Islet of Langerhans (tissue), 1 donor: ENCODE measurements at regions not wholly inside any gene's neighbourhood (a gene's known extent, or its start where the extent isn't known, plus 50 kb on each side); places are given as distances from the start of the nearest gene placed in this dataset.

ENCODE experiments used
- FAIRE-seq: peaks from one replicate; lab custom pipeline; 2011; peaks lifted over from hg19 to GRCh38; lab: Jason Lieb, UNC

GRCh38 chr9:86687788-86688187 lies 259.5 kb downstream of the GAS1 start:
- FAIRE-seq, result no peak

GRCh38 chr9:86685556-86685955 lies 261.8 kb downstream of the GAS1 start:
- no peak for FAIRE-seq

- FAIRE-seq, result no peak
Observed at GRCh38 chr9:86684148-86684547, 263.2 kb downstream of the GAS1 start.

- FAIRE-seq, result no peak
Observed at GRCh38 chr9:86682240-86682639, 265.1 kb downstream of the GAS1 start.

- FAIRE-seq, result no peak
Observed at GRCh38 chr9:86679909-86680308, 267.4 kb downstream of the GAS1 start.

GRCh38 chr9:86676396-86676795 lies 270.9 kb downstream of the GAS1 start:
- FAIRE-seq, result no peak

GRCh38 chr9:86675805-86676204 lies 271.5 kb downstream of the GAS1 start:
- no peak for FAIRE-seq

GRCh38 chr9:86674487-86674886 lies 272.8 kb downstream of the GAS1 start:
- FAIRE-seq, result no peak

GRCh38 chr9:86672966-86673365 lies 274.3 kb downstream of the GAS1 start:
- no peak for FAIRE-seq

- FAIRE-seq, result no peak
Observed at GRCh38 chr9:86672301-86672700, 275.0 kb downstream of the GAS1 start.

- no peak for FAIRE-seq
Observed at GRCh38 chr9:86671018-86671417, 276.3 kb downstream of the GAS1 start.

- no peak for FAIRE-seq
Observed at GRCh38 chr9:86670536-86670935, 276.8 kb downstream of the GAS1 start.

- no peak for FAIRE-seq
Observed at GRCh38 chr9:86670076-86670475, 277.2 kb downstream of the GAS1 start.

GRCh38 chr9:86669422-86669821 lies 277.9 kb downstream of the GAS1 start:
- FAIRE-seq, result no peak

GRCh38 chr9:86668488-86668887 lies 278.8 kb downstream of the GAS1 start:
- FAIRE-seq, result no peak

GRCh38 chr9:86667307-86667706 lies 280.0 kb downstream of the GAS1 start:
- FAIRE-seq, result no peak

GRCh38 chr9:86665416-86665815 lies 281.9 kb downstream of the GAS1 start:
- no peak for FAIRE-seq

- FAIRE-seq, result no peak
Observed at GRCh38 chr9:86664603-86665002, 282.7 kb downstream of the GAS1 start.

- FAIRE-seq, result no peak
Observed at GRCh38 chr9:86663905-86664304, 283.4 kb downstream of the GAS1 start.

- no peak for FAIRE-seq
Observed at GRCh38 chr9:86662890-86663468, 284.3 kb downstream of the GAS1 start.

- no peak for FAIRE-seq
Observed at GRCh38 chr9:86660146-86660943, 287.0 kb downstream of the GAS1 start.

GRCh38 chr9:86659413-86660046 lies 287.8 kb downstream of the GAS1 start:
- FAIRE-seq, result no peak

GRCh38 chr9:86655147-86655546 lies 292.2 kb downstream of the GAS1 start:
- no peak for FAIRE-seq

- no peak for FAIRE-seq
Observed at GRCh38 chr9:86653466-86653865, 293.8 kb downstream of the GAS1 start.
